DND-41 (cell line): ENCODE measurements at regions not wholly inside any gene's neighbourhood (a gene's known extent, or its start where the extent isn't known, plus 50 kb on each side); places are given as distances from the start of the nearest gene placed in this dataset.
A peak's percentile ranks its signal among the peaks of the same experiment; 100 is the strongest.

Experiments
- ATAC-seq: fragments of 200-7000 bp; cut with Tn5 transposase; 3 replicates; pipeline ENCODE4 v1.9.1; 2021; ENCODE audit warnings: low read depth; ENCODE audit not compliant: insufficient read depth
- DNase-seq: peaks from one replicate; pipeline ENCODE4 v3.0.0-alpha.2; 2020
- H2AFZ ChIP-seq: 2 replicates; pipeline ENCODE4 v1.6.0; 2012; ENCODE audit warnings: low read depth, low read length
- H3K27ac ChIP-seq: 2 replicates; pipeline ENCODE4 v1.5.1; 2012; ENCODE audit warnings: low read length, inconsistent platforms
- H3K27me3 ChIP-seq: fragments of 200-600 bp; sonication (generic); 2 replicates; pipeline ENCODE4 v1.6.0; 2012; ENCODE audit warnings: low read length, mild to moderate bottlenecking, inconsistent platforms; ENCODE audit not compliant: insufficient read depth, poor library complexity
- H3K36me3 ChIP-seq: 2 replicates; pipeline ENCODE4 v1.5.1; 2012; ENCODE audit warnings: low read length, inconsistent platforms; ENCODE audit not compliant: insufficient read depth
- H3K4me1 ChIP-seq: 2 replicates; pipeline ENCODE4 v1.5.1; 2012; ENCODE audit warnings: mild to moderate bottlenecking, low read length; ENCODE audit not compliant: insufficient read depth
- H3K4me2 ChIP-seq: 2 replicates; pipeline ENCODE4 v1.6.0; 2012; ENCODE audit warnings: mild to moderate bottlenecking, moderate library complexity, low read length, inconsistent platforms; ENCODE audit not compliant: insufficient read depth
- H3K4me3 ChIP-seq, 2 experiments: fragments of 200-600 bp in 1 of 2; shearing (Covaris generic) in 1 of 2; 2 replicates each; pipeline ENCODE4 v1.5.1; 2012 to 2016; ENCODE audit warnings: inconsistent platforms in 2 of 2, low read length in 2 of 2, mild to moderate bottlenecking in 2 of 2, low read depth in 1 of 2, moderate library complexity in 1 of 2
- H3K79me2 ChIP-seq: 2 replicates; pipeline ENCODE4 v1.6.0; 2012; ENCODE audit warnings: low read length, inconsistent platforms; ENCODE audit not compliant: insufficient read depth
- H3K9ac ChIP-seq: 2 replicates; pipeline ENCODE4 v1.6.0; 2012; ENCODE audit warnings: low read depth, mild to moderate bottlenecking, inconsistent platforms, low read length, moderate library complexity
- H3K9me3 ChIP-seq: 2 replicates; pipeline ENCODE4 v1.5.1; 2012; ENCODE audit warnings: low read length, moderate library complexity, mild to moderate bottlenecking, inconsistent platforms; ENCODE audit not compliant: insufficient read depth, severe bottlenecking
- H4K20me1 ChIP-seq: 2 replicates; pipeline ENCODE4 v1.6.0; 2012; ENCODE audit warnings: low read length; ENCODE audit not compliant: insufficient read depth
- EZH2 ChIP-seq: IDR thresholded peaks from 3 replicates; pipeline ENCODE4 v1.6.1; 2012; ENCODE audit warnings: borderline replicate concordance, low read depth, mild to moderate bottlenecking, moderate library complexity, low read length, inconsistent platforms; ENCODE audit not compliant: severe bottlenecking
- TF ChIP-seq, protein P1 (sequence below): IDR thresholded peaks from 2 replicates; pipeline ENCODE4 v1.5.1; 2012; ENCODE audit warnings: borderline replicate concordance, low read length, moderate library complexity, mild to moderate bottlenecking; ENCODE audit not compliant: poor library complexity, severe bottlenecking; ENCODE audit errors: extremely low read depth

DNA sequence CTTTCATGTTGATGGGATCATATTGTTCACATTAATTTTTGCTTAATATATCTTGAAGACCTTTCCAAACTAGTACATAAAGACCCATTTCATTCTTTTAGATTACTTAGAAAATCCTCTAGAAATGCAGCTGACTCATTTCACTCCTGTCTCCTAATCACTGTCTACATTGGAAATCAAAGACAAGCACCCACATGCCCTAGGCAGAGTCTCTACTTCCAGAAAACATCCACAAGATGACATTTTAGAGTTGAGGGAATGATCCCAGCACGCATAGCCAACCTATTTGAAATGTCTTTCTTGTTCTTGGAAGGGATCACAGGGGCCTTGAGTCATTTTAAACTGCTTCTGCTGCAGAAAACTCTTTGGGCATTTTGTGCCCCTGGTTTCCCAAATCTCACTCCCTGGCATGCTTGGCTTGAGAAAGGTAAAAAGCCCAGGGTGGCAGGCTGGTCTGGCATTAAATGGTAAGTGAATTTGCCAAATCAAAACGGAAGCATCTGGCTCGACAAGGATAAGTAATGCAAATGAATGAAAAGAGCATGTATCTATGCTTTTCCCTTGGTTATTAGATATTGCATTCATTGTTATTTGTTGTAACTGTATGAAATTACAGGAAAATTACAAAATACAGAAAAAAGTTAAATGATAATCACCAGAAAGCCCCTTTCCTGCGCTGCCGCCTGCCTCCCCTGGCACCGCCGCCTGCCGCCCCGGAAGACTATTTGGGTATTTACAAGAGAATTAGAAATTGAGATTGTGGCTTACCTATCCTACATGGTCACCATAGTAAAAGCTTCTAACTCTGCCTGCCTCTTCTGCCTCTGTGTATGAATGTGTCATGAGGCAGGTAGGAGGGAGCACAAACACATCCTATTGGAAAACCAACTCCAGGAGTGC is 225.3 kb downstream of the PTEN start:
- no peak for ATAC-seq
- H3K9me3 ChIP-seq: no peaks in the 10 kb centered on the region
- H3K27ac ChIP-seq: no peak overlapping the region
- no peak overlapping the region for H3K4me2 ChIP-seq
- no peak overlapping the region for H3K4me3 ChIP-seq
- no peak for DNase-seq
- TF ChIP-seq, protein P1, sequence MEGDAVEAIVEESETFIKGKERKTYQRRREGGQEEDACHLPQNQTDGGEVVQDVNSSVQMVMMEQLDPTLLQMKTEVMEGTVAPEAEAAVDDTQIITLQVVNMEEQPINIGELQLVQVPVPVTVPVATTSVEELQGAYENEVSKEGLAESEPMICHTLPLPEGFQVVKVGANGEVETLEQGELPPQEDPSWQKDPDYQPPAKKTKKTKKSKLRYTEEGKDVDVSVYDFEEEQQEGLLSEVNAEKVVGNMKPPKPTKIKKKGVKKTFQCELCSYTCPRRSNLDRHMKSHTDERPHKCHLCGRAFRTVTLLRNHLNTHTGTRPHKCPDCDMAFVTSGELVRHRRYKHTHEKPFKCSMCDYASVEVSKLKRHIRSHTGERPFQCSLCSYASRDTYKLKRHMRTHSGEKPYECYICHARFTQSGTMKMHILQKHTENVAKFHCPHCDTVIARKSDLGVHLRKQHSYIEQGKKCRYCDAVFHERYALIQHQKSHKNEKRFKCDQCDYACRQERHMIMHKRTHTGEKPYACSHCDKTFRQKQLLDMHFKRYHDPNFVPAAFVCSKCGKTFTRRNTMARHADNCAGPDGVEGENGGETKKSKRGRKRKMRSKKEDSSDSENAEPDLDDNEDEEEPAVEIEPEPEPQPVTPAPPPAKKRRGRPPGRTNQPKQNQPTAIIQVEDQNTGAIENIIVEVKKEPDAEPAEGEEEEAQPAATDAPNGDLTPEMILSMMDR: no peak
- TF ChIP-seq EZH2: no peak
- H2AFZ ChIP-seq: no peak overlapping the region
- H3K4me1 ChIP-seq: peaks cover 38% of the 10 kb centered on the region
- H4K20me1 ChIP-seq: no peaks in the 10 kb centered on the region
- H3K36me3 ChIP-seq: no peaks in the 10 kb centered on the region
- no peaks in the 10 kb centered on the region for H3K79me2 ChIP-seq
- H3K27me3 ChIP-seq: no peaks in the 10 kb centered on the region
- no peak overlapping the region for H3K9ac ChIP-seq

DNA sequence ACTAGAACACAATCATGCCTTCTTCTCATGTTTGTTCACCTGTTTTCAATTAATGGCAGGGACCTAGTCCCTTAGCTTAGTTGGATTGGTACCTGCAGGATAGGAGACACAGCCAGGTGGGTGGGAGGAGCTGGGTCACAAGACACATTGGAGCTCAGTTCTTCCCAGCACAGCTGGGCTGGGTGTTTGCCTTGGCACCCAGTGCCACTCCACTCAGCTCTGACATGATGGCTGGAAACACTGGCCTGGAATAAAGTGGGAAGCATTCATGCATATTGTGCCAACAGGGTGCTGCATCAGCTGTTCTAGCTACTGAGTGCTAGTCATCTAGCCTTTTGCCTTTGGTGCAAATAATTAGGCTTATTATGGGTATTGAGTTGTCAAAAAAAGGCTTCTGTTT is 226.1 kb downstream of the PTEN start:
- no peaks in the 10 kb centered on the region for H4K20me1 ChIP-seq
- no peak overlapping the region for H2AFZ ChIP-seq
- TF ChIP-seq, protein P1: no peak
- TF ChIP-seq EZH2: no peak
- no peaks in the 10 kb centered on the region for H3K79me2 ChIP-seq
- no peaks in the 10 kb centered on the region for H3K27me3 ChIP-seq
- peaks cover 45% of the 10 kb centered on the region for H3K4me1 ChIP-seq
- no peak overlapping the region for H3K4me2 ChIP-seq
- no peaks in the 10 kb centered on the region for H3K9me3 ChIP-seq
- H3K4me3 ChIP-seq: no peak overlapping the region
- no peak overlapping the region for H3K27ac ChIP-seq
- no peak for ATAC-seq
- no peak overlapping the region for H3K9ac ChIP-seq
- no peaks in the 10 kb centered on the region for H3K36me3 ChIP-seq
- no peak for DNase-seq

- TF ChIP-seq, protein P1: no peak
- TF ChIP-seq EZH2: no peak
- H3K9ac ChIP-seq: peak overlapping the region; percentile 17
- peak overlapping the region; percentile 33 for H2AFZ ChIP-seq
- no peak overlapping the region for H3K4me2 ChIP-seq
- no peaks in the 10 kb centered on the region for H3K36me3 ChIP-seq
- H3K4me1 ChIP-seq: peaks cover 57% of the 10 kb centered on the region
- no peaks in the 10 kb centered on the region for H3K79me2 ChIP-seq
- H3K4me3 ChIP-seq: no peak overlapping the region
- peak overlapping the region; percentile 78 for H3K27ac ChIP-seq
- no peaks in the 10 kb centered on the region for H4K20me1 ChIP-seq
- no peaks in the 10 kb centered on the region for H3K9me3 ChIP-seq
- ATAC-seq (peak; percentile 22), DNase-seq (peak; percentile 56)
- no peaks in the 10 kb centered on the region for H3K27me3 ChIP-seq
These were observed 227.3 kb downstream of the PTEN start for GRCh38 chr10:88090568-88091214.
